ENCODE measurements at regions not wholly inside any gene's neighbourhood (a gene's known extent, or its start where the extent isn't known, plus 50 kb on each side); places are given as distances from the start of the nearest gene placed in this dataset.
A peak's percentile ranks its signal among the peaks of the same experiment; 100 is the strongest.

GRCh38 chr9:90044263-90044662 is 439.5 kb downstream of the GADD45G start:
- Histone ChIP-seq H3K4me1 (replicated peaks in 1 of 2) (peaks cover 4 to 8% of the 10 kb centered on the region in 2 donors), H3K27ac (peak overlapping the region in 3 of 5 donors; percentile 62 to 76 (median 63)), H3K9me3 (replicated peaks in 1 of 3) (no peaks in the 10 kb centered on the region), H3K36me3 (replicated peaks in 1 of 2) (no peaks in the 10 kb centered on the region), H3K27me3 (no peaks in the 10 kb centered on the region), H3K4me3 (no peak overlapping the region)
- WGBS, 4 donors = 63 to 74% (median 71%) methylated on average over 6 of the region's 6 CpGs
- intact Hi-C loops (cut with DNase I) = no loop called here
- DNase-seq = no peak
- TF ChIP-seq CTCF (IDR thresholded peaks at IDR 0.05) = no peak
- no peak for TF ChIP-seq POLR2A (IDR thresholded peaks at IDR 0.05)

GRCh38 chr9:90044710-90045151 is 439.9 kb downstream of the GADD45G start:
- peaks cover 4 to 8% of the 10 kb centered on the region in 2 donors for H3K4me1 ChIP-seq (replicated peaks in 1 of 2)
- intact Hi-C loops (cut with DNase I) = no loop called here
- H3K9me3 ChIP-seq (replicated peaks in 1 of 3) = no peaks in the 10 kb centered on the region
- DNase-seq = peak; percentile 57 to 79 (median 73)
- peak in 1 of 2 donors; percentile 28 for TF ChIP-seq POLR2A (IDR thresholded peaks at IDR 0.05)
- TF ChIP-seq CTCF (IDR thresholded peaks at IDR 0.05) = no peak
- H3K27ac ChIP-seq = peak overlapping the region in 3 of 5 donors; percentile 62 to 76 (median 63)
- WGBS, 4 donors = 27 to 45% (median 39%) methylated on average over 7 of the region's 7 CpGs
- H3K27me3 ChIP-seq = no peaks in the 10 kb centered on the region
- H3K36me3 ChIP-seq (replicated peaks in 1 of 2) = no peaks in the 10 kb centered on the region
- no peak overlapping the region for H3K4me3 ChIP-seq

- intact Hi-C loops (cut with DNase I) = no loop called here
- Histone ChIP-seq H3K4me3 (no peak overlapping the region), H3K4me1 (replicated peaks in 1 of 2) (peaks cover 4 to 8% of the 10 kb centered on the region in 2 donors), H3K27me3 (no peaks in the 10 kb centered on the region), H3K27ac (no peak overlapping the region), H3K36me3 (replicated peaks in 1 of 2) (no peaks in the 10 kb centered on the region), H3K9me3 (replicated peaks in 1 of 3) (no peaks in the 10 kb centered on the region)
- DNase-seq = no peak
- no peak for TF ChIP-seq POLR2A (IDR thresholded peaks at IDR 0.05)
- no peak for TF ChIP-seq CTCF (IDR thresholded peaks at IDR 0.05)
- 85 to 90% (median 87%) methylated on average over 5 to 7 of the region's 7 CpGs for WGBS, 4 donors
Observed at GRCh38 chr9:90046317-90046861, 441.6 kb downstream of the GADD45G start.

GRCh38 chr9:90047828-90048227 is 443.0 kb downstream of the GADD45G start:
- intact Hi-C loops (cut with DNase I) = no loop called here
- H3K4me3 ChIP-seq = no peak overlapping the region
- no peak for DNase-seq
- no peaks in the 10 kb centered on the region for H3K27me3 ChIP-seq
- no peaks in the 10 kb centered on the region for H3K36me3 ChIP-seq (replicated peaks in 1 of 2)
- no peaks in the 10 kb centered on the region for H3K9me3 ChIP-seq (replicated peaks in 1 of 3)
- TF ChIP-seq POLR2A (IDR thresholded peaks at IDR 0.05) (no peak), CTCF (IDR thresholded peaks at IDR 0.05) (no peak)
- H3K27ac ChIP-seq = no peak overlapping the region
- H3K4me1 ChIP-seq (replicated peaks in 1 of 2) = peaks cover 4 to 8% of the 10 kb centered on the region in 2 donors
